GM19025 (cell line): ENCODE measurements at regions not wholly inside any gene's neighbourhood (a gene's known extent, or its start where the extent isn't known, plus 50 kb on each side); places are given as distances from the start of the nearest gene placed in this dataset.

ENCODE experiments used
- ATAC-seq: cut with Tn5 transposase; IDR thresholded peaks from one replicate; pipeline ENCODE4 v1.9.1; 2021; ENCODE audit warnings: mild to moderate bottlenecking, low read depth, moderate library complexity; ENCODE audit not compliant: unreplicated experiment

GRCh38 chr7:91811236-91811635, 69.3 kb downstream of the MTERF1 start:
- no peak for ATAC-seq

- ATAC-seq, result no peak
These were observed 68.9 kb downstream of the MTERF1 start for GRCh38 chr7:91811641-91812040.

GRCh38 chr7:91812388-91812787, 68.1 kb downstream of the MTERF1 start:
- ATAC-seq, result no peak

- ATAC-seq, result no peak
These were observed 66.3 kb downstream of the MTERF1 start for GRCh38 chr7:91814189-91814588.
